ENCODE measurements at regions not wholly inside any gene's neighbourhood (a gene's known extent, or its start where the extent isn't known, plus 50 kb on each side); places are given as distances from the start of the nearest gene placed in this dataset.

DNA sequence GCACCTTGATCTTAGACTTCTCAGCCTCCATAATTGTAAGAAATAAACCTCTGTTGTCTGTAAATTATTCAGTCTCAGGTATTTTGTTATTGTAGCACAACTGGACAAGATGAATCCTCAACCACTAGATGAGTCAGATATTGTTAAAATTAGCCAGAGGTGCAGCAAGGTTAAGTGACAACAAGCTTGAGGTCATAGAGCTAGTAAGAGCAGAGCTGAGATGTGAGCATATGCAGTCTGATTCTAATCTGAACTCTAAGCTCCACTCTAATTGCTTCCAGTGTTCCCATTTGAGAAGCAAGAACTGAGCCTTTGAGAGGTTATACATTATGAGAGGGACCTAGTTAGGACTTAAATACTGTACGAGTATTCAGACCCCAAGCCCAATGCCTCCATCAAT lies 93.1 kb downstream of the FZD1 start:
- TF ChIP-seq, protein P1, sequence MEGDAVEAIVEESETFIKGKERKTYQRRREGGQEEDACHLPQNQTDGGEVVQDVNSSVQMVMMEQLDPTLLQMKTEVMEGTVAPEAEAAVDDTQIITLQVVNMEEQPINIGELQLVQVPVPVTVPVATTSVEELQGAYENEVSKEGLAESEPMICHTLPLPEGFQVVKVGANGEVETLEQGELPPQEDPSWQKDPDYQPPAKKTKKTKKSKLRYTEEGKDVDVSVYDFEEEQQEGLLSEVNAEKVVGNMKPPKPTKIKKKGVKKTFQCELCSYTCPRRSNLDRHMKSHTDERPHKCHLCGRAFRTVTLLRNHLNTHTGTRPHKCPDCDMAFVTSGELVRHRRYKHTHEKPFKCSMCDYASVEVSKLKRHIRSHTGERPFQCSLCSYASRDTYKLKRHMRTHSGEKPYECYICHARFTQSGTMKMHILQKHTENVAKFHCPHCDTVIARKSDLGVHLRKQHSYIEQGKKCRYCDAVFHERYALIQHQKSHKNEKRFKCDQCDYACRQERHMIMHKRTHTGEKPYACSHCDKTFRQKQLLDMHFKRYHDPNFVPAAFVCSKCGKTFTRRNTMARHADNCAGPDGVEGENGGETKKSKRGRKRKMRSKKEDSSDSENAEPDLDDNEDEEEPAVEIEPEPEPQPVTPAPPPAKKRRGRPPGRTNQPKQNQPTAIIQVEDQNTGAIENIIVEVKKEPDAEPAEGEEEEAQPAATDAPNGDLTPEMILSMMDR (IDR thresholded peaks at IDR 0.05): no peak
- TF ChIP-seq POLR2AphosphoS5 (IDR thresholded peaks at IDR 0.05; ENCODE audit: low read depth, low read length): no peak
- TF ChIP-seq SIN3A (IDR thresholded peaks at IDR 0.05; ENCODE audit: borderline replicate concordance, insufficient read depth, low read depth, low read length): no peak
- TF ChIP-seq, protein P2, sequence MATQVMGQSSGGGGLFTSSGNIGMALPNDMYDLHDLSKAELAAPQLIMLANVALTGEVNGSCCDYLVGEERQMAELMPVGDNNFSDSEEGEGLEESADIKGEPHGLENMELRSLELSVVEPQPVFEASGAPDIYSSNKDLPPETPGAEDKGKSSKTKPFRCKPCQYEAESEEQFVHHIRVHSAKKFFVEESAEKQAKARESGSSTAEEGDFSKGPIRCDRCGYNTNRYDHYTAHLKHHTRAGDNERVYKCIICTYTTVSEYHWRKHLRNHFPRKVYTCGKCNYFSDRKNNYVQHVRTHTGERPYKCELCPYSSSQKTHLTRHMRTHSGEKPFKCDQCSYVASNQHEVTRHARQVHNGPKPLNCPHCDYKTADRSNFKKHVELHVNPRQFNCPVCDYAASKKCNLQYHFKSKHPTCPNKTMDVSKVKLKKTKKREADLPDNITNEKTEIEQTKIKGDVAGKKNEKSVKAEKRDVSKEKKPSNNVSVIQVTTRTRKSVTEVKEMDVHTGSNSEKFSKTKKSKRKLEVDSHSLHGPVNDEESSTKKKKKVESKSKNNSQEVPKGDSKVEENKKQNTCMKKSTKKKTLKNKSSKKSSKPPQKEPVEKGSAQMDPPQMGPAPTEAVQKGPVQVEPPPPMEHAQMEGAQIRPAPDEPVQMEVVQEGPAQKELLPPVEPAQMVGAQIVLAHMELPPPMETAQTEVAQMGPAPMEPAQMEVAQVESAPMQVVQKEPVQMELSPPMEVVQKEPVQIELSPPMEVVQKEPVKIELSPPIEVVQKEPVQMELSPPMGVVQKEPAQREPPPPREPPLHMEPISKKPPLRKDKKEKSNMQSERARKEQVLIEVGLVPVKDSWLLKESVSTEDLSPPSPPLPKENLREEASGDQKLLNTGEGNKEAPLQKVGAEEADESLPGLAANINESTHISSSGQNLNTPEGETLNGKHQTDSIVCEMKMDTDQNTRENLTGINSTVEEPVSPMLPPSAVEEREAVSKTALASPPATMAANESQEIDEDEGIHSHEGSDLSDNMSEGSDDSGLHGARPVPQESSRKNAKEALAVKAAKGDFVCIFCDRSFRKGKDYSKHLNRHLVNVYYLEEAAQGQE (IDR thresholded peaks at IDR 0.05; ENCODE audit: insufficient read depth in 1 of 2, low read depth in 2 of 2, low read length in 1 of 2): no peak
- no peak for TF ChIP-seq TCF7L2 (IDR thresholded peaks at IDR 0.05; ENCODE audit: low read depth, low read length)

All from Panc1 (cell line).